Rectal smooth muscle tissue (tissue), 1 donor: ENCODE measurements at regions not wholly inside any gene's neighbourhood (a gene's known extent, or its start where the extent isn't known, plus 50 kb on each side); places are given as distances from the start of the nearest gene placed in this dataset.
A peak's percentile ranks its signal among the peaks of the same experiment; 100 is the strongest.

Experiments used
- H3K27ac ChIP-seq: one replicate; pipeline ENCODE4 v1.7.0; 2013; ENCODE audit warnings: low read depth, low read length, inconsistent platforms
- H3K27me3 ChIP-seq: one replicate; pipeline ENCODE4 v1.7.0; 2013; ENCODE audit warnings: low read length; ENCODE audit not compliant: control insufficient read depth, insufficient read depth
- H3K36me3 ChIP-seq: one replicate; pipeline ENCODE4 v1.7.0; 2013; ENCODE audit warnings: low read length; ENCODE audit not compliant: control insufficient read depth, insufficient read depth
- H3K4me1 ChIP-seq: one replicate; pipeline ENCODE4 v1.7.0; 2013; ENCODE audit warnings: low read length; ENCODE audit not compliant: control insufficient read depth, insufficient read depth
- H3K4me3 ChIP-seq: one replicate; pipeline ENCODE4 v1.7.0; 2013; ENCODE audit warnings: low read length
- H3K9ac ChIP-seq: one replicate; pipeline ENCODE4 v1.7.0; 2013; ENCODE audit warnings: low read length

- Histone ChIP-seq H3K9ac (no peak overlapping the region), H3K4me1 (no peaks in the 10 kb centered on the region), H3K4me3 (no peak overlapping the region), H3K27ac (no peak overlapping the region), H3K27me3 (no peaks in the 10 kb centered on the region), H3K36me3 (no peaks in the 10 kb centered on the region)
These were observed 112.2 kb downstream of the TFAP2A start for GRCh38 chr6:10302566-10303235.

- Histone ChIP-seq H3K27me3 (no peaks in the 10 kb centered on the region), H3K4me1 (no peaks in the 10 kb centered on the region), H3K27ac (no peak overlapping the region), H3K4me3 (no peak overlapping the region), H3K9ac (no peak overlapping the region), H3K36me3 (no peaks in the 10 kb centered on the region)
These were observed 114.8 kb downstream of the TFAP2A start for GRCh38 chr6:10300071-10300470.

GRCh38 chr6:10297832-10298231, 117.0 kb downstream of the TFAP2A start:
- Histone ChIP-seq H3K36me3 (no peaks in the 10 kb centered on the region), H3K9ac (no peak overlapping the region), H3K27me3 (no peaks in the 10 kb centered on the region), H3K4me1 (no peaks in the 10 kb centered on the region), H3K27ac (no peak overlapping the region), H3K4me3 (no peak overlapping the region)

- Histone ChIP-seq H3K4me3 (no peak overlapping the region), H3K36me3 (no peaks in the 10 kb centered on the region), H3K4me1 (no peaks in the 10 kb centered on the region), H3K27ac (no peak overlapping the region), H3K27me3 (no peaks in the 10 kb centered on the region), H3K9ac (no peak overlapping the region)
These were observed 136.1 kb downstream of the TFAP2A start for GRCh38 chr6:10278746-10279145.

GRCh38 chr6:10276660-10277287, 138.1 kb downstream of the TFAP2A start:
- Histone ChIP-seq H3K27me3 (no peaks in the 10 kb centered on the region), H3K4me3 (no peak overlapping the region), H3K36me3 (no peaks in the 10 kb centered on the region), H3K27ac (no peak overlapping the region), H3K4me1 (no peaks in the 10 kb centered on the region), H3K9ac (no peak overlapping the region)

- Histone ChIP-seq H3K27ac (no peak overlapping the region), H3K9ac (no peak overlapping the region), H3K4me1 (no peaks in the 10 kb centered on the region), H3K36me3 (no peaks in the 10 kb centered on the region), H3K4me3 (no peak overlapping the region), H3K27me3 (no peaks in the 10 kb centered on the region)
These were observed 138.8 kb downstream of the TFAP2A start for GRCh38 chr6:10276106-10276505.

GRCh38 chr6:10272591-10272990, 142.3 kb downstream of the TFAP2A start:
- Histone ChIP-seq H3K27me3 (peaks cover 2% of the 10 kb centered on the region), H3K36me3 (no peaks in the 10 kb centered on the region)

GRCh38 chr6:10271982-10272381, 142.9 kb downstream of the TFAP2A start:
- peaks cover 2% of the 10 kb centered on the region for H3K27me3 ChIP-seq

More at GRCh38 chr6:10272591-10272990, 142.3 kb downstream of the TFAP2A start:
- Histone ChIP-seq H3K27ac (no peak overlapping the region), H3K9ac (no peak overlapping the region), H3K4me3 (no peak overlapping the region), H3K4me1 (no peaks in the 10 kb centered on the region)

GRCh38 chr6:10269814-10270472, 144.9 kb downstream of the TFAP2A start:
- Histone ChIP-seq H3K36me3 (no peaks in the 10 kb centered on the region), H3K27me3 (peaks cover 2% of the 10 kb centered on the region), H3K4me3 (no peak overlapping the region), H3K4me1 (no peaks in the 10 kb centered on the region), H3K9ac (no peak overlapping the region), H3K27ac (no peak overlapping the region)

More at GRCh38 chr6:10271982-10272381, 142.9 kb downstream of the TFAP2A start:
- H3K27ac ChIP-seq, result no peak overlapping the region
- no peak overlapping the region for H3K4me3 ChIP-seq
- no peaks in the 10 kb centered on the region for H3K36me3 ChIP-seq
- no peaks in the 10 kb centered on the region for H3K4me1 ChIP-seq
- H3K9ac ChIP-seq, result no peak overlapping the region

- Histone ChIP-seq H3K27ac (no peak overlapping the region), H3K4me1 (no peaks in the 10 kb centered on the region), H3K9ac (no peak overlapping the region), H3K4me3 (peak overlapping the region; percentile 21), H3K36me3 (no peaks in the 10 kb centered on the region), H3K27me3 (peaks cover 2% of the 10 kb centered on the region)
These were observed 146.1 kb downstream of the TFAP2A start for GRCh38 chr6:10268611-10269310.

GRCh38 chr6:10268111-10268510, 146.8 kb downstream of the TFAP2A start:
- no peak overlapping the region for H3K4me3 ChIP-seq

GRCh38 chr6:10266462-10266861, 148.4 kb downstream of the TFAP2A start:
- Histone ChIP-seq H3K27ac (no peak overlapping the region), H3K4me3 (no peak overlapping the region), H3K27me3 (peaks cover 2% of the 10 kb centered on the region), H3K36me3 (no peaks in the 10 kb centered on the region), H3K4me1 (no peaks in the 10 kb centered on the region), H3K9ac (no peak overlapping the region)

More at GRCh38 chr6:10268111-10268510, 146.8 kb downstream of the TFAP2A start:
- H3K36me3 ChIP-seq, result no peaks in the 10 kb centered on the region
- H3K27ac ChIP-seq, result no peak overlapping the region
- H3K9ac ChIP-seq, result no peak overlapping the region
- peaks cover 2% of the 10 kb centered on the region for H3K27me3 ChIP-seq
- no peaks in the 10 kb centered on the region for H3K4me1 ChIP-seq
